GM21447 (cell line): ENCODE measurements at regions not wholly inside any gene's neighbourhood (a gene's known extent, or its start where the extent isn't known, plus 50 kb on each side); places are given as distances from the start of the nearest gene placed in this dataset.
"Not testable (repeated sequence)": the region's sequence is repeated elsewhere in the genome, so short reads cannot be mapped to it uniquely, and the experiment has no call there.

Source experiments
- ATAC-seq: cut with Tn5 transposase; IDR thresholded peaks from one replicate; pipeline ENCODE4 v1.9.1; 2021; ENCODE audit not compliant: unreplicated experiment

DNA sequence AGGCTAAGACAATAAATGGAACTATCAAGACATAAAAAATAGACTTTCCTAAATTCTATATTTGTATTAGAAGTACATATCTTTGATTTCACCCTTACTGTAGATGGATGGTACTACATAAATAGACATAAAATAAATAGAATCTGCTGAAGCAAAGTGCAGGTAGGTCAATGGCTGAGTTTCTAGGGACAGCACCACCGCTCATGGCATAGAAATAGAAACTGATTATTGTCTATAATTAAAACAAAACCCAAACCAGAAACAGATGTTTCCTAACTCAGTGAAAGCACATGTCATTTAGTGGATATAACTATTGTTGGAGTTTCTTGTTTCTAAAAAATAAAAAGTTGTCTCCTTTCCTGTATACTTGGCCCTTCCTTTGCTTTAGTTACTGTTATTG lies 387.3 kb upstream of the ADGRL3 start:
- ATAC-seq: no peak

DNA sequence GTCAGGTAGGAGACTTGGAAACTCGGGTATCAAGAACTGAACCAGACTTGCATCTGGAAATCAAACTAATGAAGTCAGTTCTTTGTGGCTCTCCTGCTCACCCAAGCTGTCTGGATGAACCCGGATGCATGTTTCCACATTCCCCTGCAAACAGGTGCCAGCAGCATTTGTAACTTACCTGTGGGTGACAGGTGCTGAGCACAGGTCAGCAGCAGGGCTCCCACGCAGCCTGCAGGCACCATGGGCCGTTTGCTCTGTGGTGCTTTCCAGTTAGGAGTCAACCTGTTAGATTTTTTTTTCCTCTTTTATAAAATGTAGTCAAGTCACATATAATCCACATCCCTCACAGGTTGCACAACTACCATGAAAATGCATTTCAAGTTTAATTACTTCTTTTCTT lies 385.6 kb upstream of the ADGRL3 start:
- ATAC-seq: no peak

- no peak for ATAC-seq
Measured at GRCh38 chr4:60817609-60818008, 382.5 kb upstream of the ADGRL3 start.

GRCh38 chr4:60822986-60823385 lies 377.1 kb upstream of the ADGRL3 start:
- no peak for ATAC-seq

- no peak for ATAC-seq
Measured at GRCh38 chr4:60840020-60840419, 360.1 kb upstream of the ADGRL3 start.

DNA sequence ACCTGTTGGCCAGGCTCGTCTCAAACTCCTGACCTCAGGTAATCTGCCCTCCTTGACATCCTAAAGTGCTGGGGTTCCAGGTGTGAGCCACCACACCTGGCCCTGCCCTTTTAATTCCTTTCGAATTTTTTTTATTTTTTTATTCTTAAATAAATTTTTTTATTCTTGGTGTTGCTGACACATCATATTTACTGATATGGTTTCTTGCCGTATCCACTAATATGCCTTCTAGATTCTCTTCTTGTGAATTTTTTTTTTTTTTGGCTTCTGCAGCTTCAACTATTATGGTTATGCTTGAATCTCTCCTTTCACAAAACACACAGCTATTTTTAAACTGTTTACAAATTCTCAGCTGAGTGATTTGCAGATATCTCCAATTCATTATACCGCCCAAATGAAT lies 353.4 kb upstream of the ADGRL3 start:
- ATAC-seq: no peak

DNA sequence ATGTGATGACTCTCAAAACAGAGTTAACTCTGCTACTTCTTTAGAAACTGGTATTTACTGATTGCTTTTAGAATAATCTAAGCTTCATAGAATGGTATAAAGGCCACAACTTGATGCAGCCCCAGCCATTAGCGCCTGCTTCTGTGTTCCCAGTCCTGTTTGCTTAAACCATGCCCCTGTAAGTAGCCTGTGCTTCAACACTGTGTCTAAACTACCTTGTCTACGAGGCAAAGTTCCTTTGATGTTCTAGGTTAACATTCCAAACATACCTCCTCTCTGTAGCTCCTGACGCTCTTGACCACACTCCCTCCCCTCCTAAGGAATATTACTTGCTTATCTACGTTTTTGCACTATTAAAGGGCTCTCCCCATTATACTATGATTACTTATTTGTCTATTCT lies 352.5 kb upstream of the ADGRL3 start:
- ATAC-seq: no peak

DNA sequence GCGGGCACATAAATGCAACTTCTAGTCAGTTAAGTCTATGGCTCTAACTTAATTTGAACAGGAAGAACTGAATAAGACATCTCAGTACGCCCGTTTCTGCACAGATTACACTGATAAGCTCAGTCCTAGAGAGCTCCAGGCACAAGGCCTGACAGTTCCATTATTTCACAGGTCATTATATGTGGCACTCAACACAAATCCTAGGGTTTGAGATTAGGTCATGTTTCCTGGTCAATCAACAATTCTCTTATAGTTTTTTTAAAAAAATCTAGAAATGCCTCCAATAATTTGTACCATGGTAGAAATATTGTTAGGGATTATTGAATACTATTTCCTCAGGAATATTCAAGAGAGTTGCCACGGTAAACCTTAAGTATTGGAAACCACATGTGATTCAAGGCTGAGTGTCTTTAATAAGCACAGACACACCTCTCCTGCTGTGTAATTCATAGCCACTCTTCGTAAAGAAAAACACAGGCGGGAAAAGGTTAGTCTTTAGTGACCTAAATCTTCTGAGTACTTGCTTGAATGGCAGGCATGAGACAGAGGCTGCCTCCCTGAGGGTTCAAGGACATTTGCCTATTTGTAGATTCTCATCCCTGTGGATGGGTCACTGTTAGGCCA lies 342.9 kb upstream of the ADGRL3 start:
- ATAC-seq: no peak

- ATAC-seq: no peak
Measured at GRCh38 chr4:60863442-60863841, 336.7 kb upstream of the ADGRL3 start.

- ATAC-seq: no peak
Measured at GRCh38 chr4:60865273-60865672, 334.9 kb upstream of the ADGRL3 start.

DNA sequence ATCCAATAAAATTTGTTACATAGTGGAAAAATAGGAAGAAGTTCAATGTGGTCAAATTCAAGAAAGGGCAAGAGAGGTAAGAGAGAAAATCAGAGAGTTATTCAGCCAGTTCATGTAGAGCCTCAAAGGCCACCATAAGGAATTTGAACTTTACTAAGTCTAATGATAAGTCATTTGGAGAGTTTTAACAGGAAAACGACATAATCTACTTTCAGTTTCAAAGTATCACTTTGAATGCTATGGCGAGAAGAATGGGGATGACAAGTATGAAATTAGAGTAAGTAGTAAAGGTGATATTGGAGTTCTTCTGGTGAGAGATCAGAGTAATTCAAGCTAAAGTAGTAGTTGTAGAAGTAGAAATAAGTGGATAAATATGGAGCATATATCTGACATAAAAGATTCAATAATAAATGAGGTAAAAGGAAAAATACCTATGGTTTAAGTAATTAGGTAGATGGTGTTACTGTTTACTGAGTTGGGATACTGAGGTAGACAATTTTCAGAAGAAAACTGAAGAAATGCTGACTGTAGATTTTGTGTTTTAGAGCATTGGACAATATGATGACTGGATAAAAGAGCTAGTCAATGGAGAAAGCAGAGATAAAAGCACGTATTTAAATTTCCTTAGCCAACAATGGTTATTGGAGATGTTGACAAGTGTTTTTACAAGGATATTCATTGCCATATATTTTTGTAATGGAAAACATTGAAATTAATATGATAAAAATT lies 331.7 kb upstream of the ADGRL3 start:
- ATAC-seq: no peak

- ATAC-seq: no peak
Measured at GRCh38 chr4:60879135-60879701, 320.9 kb upstream of the ADGRL3 start.

DNA sequence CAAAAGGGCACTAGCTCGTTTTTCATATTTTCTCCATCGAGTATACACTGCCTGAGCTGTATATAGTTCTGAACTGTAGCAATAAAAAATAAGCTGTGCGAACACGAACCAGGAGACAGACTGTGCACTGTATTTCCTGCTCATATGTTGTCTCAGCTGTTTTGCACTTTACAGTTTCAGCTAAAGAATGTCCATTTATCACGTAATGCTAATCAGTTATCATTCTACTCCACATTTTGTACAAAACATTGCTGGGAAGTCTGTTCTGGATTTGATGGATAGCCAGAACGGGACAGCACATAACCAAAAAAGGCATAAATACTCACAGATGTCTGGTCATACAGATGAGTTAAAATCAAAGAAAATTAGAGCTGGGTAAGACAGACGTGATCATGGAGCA lies 315.5 kb upstream of the ADGRL3 start:
- ATAC-seq: no peak

- no peak for ATAC-seq
Measured at GRCh38 chr4:60885011-60885410, 315.1 kb upstream of the ADGRL3 start.

- ATAC-seq: no peak
Measured at GRCh38 chr4:60890743-60891142, 309.4 kb upstream of the ADGRL3 start.

DNA sequence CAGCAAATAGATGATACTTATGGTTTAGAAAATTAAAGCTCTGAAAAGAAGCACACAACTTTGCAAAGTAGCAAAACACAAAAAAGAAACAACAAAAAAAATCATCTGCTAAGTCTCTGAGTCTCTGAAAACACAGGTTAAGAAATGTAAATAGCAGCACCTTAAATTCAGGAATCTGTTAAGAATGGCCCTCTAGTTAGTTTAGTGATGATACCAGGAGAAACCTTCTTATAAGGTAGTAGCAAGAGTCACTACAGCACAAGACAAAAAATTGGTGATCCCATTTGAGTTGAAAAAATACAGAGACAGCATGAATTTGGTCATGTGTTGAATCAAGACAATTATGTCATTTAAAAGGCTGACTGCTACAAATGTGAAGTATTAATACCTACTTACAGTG lies 308.2 kb upstream of the ADGRL3 start:
- no peak for ATAC-seq

GRCh38 chr4:60897415-60897814 lies 302.7 kb upstream of the ADGRL3 start:
- ATAC-seq: no peak

GRCh38 chr4:60905162-60905561 lies 295.0 kb upstream of the ADGRL3 start:
- no peak for ATAC-seq

GRCh38 chr4:60911127-60911526 lies 289.0 kb upstream of the ADGRL3 start:
- ATAC-seq: no peak

DNA sequence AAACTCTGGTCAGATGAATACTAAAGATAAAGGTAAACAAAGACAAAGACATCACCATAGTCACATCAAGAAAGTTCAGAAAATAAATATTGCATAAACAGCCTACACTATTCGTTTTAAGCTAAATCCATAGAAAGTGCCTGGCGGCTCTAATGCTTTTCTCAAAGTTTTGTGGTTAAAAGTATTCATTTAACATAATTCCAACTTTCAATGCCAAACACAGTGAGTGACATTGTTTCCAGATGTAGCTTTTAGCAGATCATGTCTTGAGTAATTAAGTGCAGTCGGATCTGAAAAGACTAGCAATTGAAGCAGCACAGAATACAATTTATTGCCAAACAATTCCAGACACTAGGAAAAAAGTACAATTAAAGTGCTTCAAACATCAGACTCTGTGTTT lies 287.1 kb upstream of the ADGRL3 start:
- ATAC-seq: no peak

DNA sequence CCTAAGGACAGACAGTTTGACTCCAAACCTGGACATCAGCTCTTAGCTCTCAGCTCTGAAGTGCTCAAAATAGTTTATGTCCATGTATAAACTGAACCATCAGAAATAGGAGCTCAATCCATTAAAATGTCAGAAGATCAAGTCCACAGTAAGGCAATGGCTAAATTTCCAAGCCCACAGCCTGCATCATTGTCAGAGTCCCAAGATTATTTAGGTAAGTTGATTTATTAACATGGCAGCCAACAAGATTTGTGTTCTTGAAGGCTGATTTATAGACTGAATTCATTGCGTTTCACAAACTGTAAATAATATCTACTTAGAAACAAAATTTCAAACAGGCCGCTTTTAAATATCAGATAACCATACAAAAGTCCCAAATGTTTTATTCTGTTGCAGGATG lies 286.5 kb upstream of the ADGRL3 start:
- no peak for ATAC-seq

- ATAC-seq: not testable (repeated sequence)
Measured at GRCh38 chr4:60921735-60922134, 278.4 kb upstream of the ADGRL3 start.

- ATAC-seq: no peak
Measured at GRCh38 chr4:60923075-60923474, 277.1 kb upstream of the ADGRL3 start.
